GM23338 (cell line): ENCODE measurements at regions not wholly inside any gene's neighbourhood (a gene's known extent, or its start where the extent isn't known, plus 50 kb on each side); places are given as distances from the start of the nearest gene placed in this dataset.

ENCODE experiments used
- CREB1 ChIP-seq: fragments of 250-450 bp; sonication (Bioruptor Pico); IDR thresholded peaks from 2 replicates; pipeline ENCODE4 v1.5.0; 2020; ENCODE audit warnings: low read depth, mild to moderate bottlenecking, moderate library complexity
- CTCF ChIP-seq, 2 experiments: fragments of 200-600 bp in 1 of 2; sonication (generic) in 1 of 2; conservative IDR thresholded peaks; 2 replicates each; pipeline versions ENCODE4 v1.5.1 to v1.6.1; 2016 to 2017; ENCODE audit warnings: antibody characterized with exemption in 2 of 2, low read depth in 2 of 2, mild to moderate bottlenecking in 2 of 2, moderate library complexity in 1 of 2
- ETS1 ChIP-seq: IDR thresholded peaks from 2 replicates; pipeline ENCODE4 v1.6.1; 2016; ENCODE audit warnings: antibody characterized with exemption
- EZH2 ChIP-seq: fragments of 200-600 bp; sonication (generic); IDR thresholded peaks from one replicate; pipeline ENCODE4 v1.8.0; 2017; ENCODE audit warnings: antibody characterized with exemption, mild to moderate bottlenecking, low read depth; ENCODE audit not compliant: unreplicated experiment
- EZH2phosphoT487 ChIP-seq: fragments of 200-600 bp; sonication (generic); IDR thresholded peaks from one replicate; pipeline ENCODE4 v1.8.1; 2018; ENCODE audit warnings: antibody characterized with exemption; ENCODE audit not compliant: unreplicated experiment
- JUNB ChIP-seq: IDR thresholded peaks from one replicate; pipeline ENCODE4 v1.6.1; 2016; ENCODE audit warnings: antibody characterized with exemption; ENCODE audit not compliant: unreplicated experiment
- NANOG ChIP-seq: IDR thresholded peaks from 2 replicates; pipeline ENCODE4 v1.6.1; 2016; ENCODE audit warnings: antibody characterized with exemption, borderline replicate concordance
- POLR2AphosphoS5 ChIP-seq: IDR thresholded peaks from 2 replicates; pipeline ENCODE4 v1.6.1; 2016; ENCODE audit warnings: antibody characterized with exemption, low read depth
- REST ChIP-seq: IDR thresholded peaks from one replicate; pipeline ENCODE4 v1.6.1; 2018; ENCODE audit warnings: antibody characterized with exemption; ENCODE audit not compliant: unreplicated experiment
- STAT1 ChIP-seq: IDR thresholded peaks from one replicate; pipeline ENCODE4 v1.6.1; 2016; ENCODE audit warnings: antibody characterized with exemption; ENCODE audit not compliant: unreplicated experiment
- ZNF114 ChIP-seq: fragments of 250-450 bp; sonication (Bioruptor Pico); IDR thresholded peaks from 2 replicates; pipeline ENCODE4 v1.5.0; 2020; ENCODE audit warnings: mild to moderate bottlenecking, moderate library complexity
- ZNF331 ChIP-seq: fragments of 250-450 bp; sonication (Bioruptor Pico); IDR thresholded peaks from 2 replicates; pipeline ENCODE4 v1.5.0; 2020; ENCODE audit warnings: low read depth, mild to moderate bottlenecking, moderate library complexity

GRCh38 chr18:78034755-78035154 is 785.1 kb downstream of the GALR1 start:
- TF ChIP-seq EZH2phosphoT487: no peak
- TF ChIP-seq CTCF (conservative IDR thresholded peaks at IDR 0.05; ENCODE audit: low read depth in 2 of 2): no peak
- TF ChIP-seq POLR2AphosphoS5: no peak
- no peak for TF ChIP-seq ETS1
- TF ChIP-seq REST: no peak
- no peak for TF ChIP-seq EZH2
- no peak for TF ChIP-seq CREB1
- TF ChIP-seq JUNB: no peak
- TF ChIP-seq ZNF331 (CRISPR knock-in tag): no peak
- TF ChIP-seq STAT1: no peak
- no peak for TF ChIP-seq ZNF114 (CRISPR knock-in tag)
- no peak for TF ChIP-seq NANOG
